GM20431 (cell line): ENCODE measurements at regions not wholly inside any gene's neighbourhood (a gene's known extent, or its start where the extent isn't known, plus 50 kb on each side); places are given as distances from the start of the nearest gene placed in this dataset.
"Not testable (repeated sequence)": the region's sequence is repeated elsewhere in the genome, so short reads cannot be mapped to it uniquely, and the experiment has no call there.

ENCODE experiments used
- in situ Hi-C: fragments of 300-500 bp; cut with MseI, MboI; formaldehyde crosslinking; loops from one replicate; pipeline ENCODE4 v1.15.0; 2020; ENCODE audit warnings: low sequenced_read_pairs; ENCODE audit not compliant: unreplicated experiment

DNA sequence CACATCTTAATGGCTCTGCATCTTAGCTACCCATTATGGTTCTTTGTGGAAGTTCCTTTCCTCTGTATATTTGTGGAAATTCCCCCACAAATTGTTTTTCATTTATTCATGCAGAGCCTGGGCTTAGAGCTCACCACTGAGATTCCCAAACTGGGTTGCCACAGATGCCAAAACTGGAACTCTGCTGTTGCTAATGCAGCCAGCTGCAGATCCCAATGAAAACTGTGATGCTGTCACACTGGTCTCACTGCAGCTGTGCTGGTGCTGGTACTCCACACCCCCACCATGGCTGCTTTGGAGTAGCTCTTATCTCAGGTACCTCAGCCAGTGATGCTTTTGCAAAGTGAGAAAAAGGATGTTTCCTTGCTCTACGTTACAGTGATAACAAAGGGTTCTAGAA is 87.7 kb downstream of the DCK start:
- in situ Hi-C loops, result no loop called here

GRCh38 chr4:71093745-71094144 is 100.3 kb downstream of the DCK start:
- in situ Hi-C loops, result no loop called here

DNA sequence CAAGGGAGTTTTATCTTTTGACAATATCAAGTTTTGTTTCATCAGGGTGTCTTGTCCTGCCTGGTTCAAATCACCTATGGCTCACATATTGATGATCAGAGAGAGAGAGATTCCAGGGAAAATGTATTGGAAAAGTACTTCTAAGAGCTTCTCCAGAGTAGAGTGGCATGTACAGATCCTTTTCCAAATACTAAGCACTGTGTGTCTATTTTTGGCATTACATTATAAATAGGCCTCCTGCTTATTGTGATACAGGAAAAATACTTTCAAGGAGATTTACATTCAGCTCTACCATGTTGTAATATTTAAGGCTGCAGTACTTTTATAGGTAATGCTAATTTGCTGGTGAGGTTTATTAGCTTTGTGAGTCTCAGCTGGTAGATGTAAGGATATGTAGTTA is 100.8 kb downstream of the DCK start:
- in situ Hi-C loops, result no loop called here

- in situ Hi-C loops, result no loop called here
Observed at GRCh38 chr4:71095141-71095540, 101.7 kb downstream of the DCK start.

DNA sequence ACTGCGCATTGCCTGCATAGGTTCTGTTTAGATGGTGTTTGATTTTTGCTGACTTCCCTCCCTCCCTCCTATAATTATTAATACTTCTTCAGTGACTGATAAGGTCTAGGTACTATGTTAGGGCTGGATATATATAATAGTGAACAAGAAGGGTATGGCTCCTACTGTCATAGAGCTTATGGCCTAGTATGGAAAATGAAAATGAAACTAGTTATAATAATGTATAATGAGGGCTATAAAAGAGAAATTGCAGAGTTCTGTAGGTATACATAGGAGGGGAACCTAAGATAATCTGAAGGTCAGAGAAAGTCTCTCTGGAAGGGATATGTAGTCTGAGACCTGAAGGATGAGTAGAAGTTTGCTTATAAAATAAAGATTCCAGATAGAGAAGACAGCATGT is 102.1 kb downstream of the DCK start:
- in situ Hi-C loops, result no loop called here

DNA sequence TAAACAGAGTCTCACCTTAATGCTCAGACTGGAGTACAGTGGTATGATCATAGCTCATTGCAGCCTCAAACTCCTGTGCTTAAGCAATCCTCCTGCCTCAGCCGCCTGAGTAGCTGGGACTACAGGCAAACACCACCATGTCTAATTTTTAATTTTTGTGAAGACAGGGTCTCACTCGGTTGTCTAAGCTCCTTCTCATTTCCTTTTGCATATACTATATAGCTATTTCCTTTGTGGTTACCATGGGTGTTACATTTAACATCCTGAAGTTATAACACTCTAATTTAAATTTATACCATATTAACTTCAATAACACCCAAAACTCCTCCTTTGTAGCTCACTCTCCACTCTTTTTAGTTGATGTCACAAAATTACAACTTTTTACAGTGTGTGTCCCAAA is 114.3 kb downstream of the DCK start:
- in situ Hi-C loops, result no loop called here

GRCh38 chr4:71110499-71110898 is 117.0 kb downstream of the DCK start:
- in situ Hi-C loops, result no loop called here

DNA sequence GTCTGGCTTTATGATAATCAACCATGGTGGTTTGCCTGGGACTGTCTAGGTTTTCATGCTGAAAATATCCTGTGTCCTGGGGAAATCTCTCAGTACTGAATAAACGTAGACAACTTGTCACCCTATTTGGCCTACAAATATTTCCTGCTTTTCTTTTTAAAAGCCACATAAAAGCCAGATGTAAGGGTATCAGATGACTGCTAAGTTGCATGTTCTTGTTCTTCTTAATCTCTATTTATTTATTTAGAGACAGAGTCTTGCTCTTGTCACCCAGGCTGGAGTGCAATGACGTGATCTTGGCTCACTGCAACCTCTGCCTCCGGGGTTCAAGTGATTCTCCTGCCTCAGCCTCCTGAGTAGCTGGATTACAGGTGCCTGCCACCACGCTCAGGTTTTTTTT is 117.7 kb downstream of the DCK start:
- in situ Hi-C loops, result not testable (repeated sequence)

- in situ Hi-C loops, result no loop called here
Observed at GRCh38 chr4:71113294-71113693, 119.8 kb downstream of the DCK start.

DNA sequence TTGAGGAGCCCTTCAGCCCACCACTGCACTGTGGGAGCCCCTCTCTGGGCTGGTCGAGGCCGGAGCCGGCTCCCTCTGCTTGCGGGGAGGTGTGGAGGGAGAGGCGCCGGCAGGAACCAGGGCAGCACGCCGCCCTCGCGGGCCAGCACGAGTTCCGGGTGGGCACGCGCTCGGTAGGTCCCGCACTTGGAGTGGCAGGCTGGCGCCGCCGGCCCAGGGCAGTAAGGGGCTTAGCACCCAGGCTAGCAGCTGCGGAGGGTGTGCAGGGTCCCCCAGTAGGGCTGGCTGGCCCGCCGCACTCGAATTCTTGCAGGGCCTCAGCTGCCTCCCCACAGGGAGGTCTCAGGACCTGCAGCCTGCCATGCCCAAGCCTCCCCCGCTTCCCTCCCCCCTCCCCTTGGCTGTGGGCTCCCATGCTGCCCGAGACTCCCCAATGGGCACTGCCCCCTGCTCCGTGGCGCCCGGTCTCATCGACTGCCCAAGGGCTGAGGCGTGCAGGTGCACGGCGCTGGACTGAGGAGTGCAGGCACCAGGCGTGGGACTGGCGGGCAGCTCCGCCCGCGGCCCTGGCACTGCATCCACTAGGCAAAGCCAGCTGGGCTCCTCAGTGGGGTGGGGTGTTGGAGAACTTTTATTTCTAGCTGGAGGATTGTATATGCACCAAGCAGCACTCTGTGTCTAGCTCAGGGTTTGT is 127.5 kb downstream of the DCK start:
- in situ Hi-C loops, result no loop called here

GRCh38 chr4:71123951-71124350 is 130.5 kb downstream of the DCK start:
- in situ Hi-C loops, result no loop called here

GRCh38 chr4:71125137-71125536 is 131.7 kb downstream of the DCK start:
- in situ Hi-C loops, result no loop called here

DNA sequence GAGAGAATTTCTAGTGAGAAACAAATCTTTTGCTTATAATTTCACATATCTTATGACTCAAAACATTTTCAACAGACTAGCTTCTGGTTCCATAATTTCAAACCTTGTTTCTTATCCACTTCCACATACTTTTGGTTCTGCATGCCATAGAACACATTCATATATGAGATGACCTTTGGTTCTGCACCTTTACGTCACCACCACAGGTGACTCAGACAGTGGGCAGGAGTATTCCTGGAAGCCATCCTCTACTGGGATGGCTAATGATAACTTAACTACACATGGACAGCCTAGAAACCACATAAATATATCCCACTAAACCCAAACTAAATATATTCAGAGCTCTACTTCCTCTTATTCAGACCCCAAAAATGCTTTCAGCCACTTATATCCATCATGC is 133.3 kb downstream of the DCK start:
- in situ Hi-C loops, result no loop called here

DNA sequence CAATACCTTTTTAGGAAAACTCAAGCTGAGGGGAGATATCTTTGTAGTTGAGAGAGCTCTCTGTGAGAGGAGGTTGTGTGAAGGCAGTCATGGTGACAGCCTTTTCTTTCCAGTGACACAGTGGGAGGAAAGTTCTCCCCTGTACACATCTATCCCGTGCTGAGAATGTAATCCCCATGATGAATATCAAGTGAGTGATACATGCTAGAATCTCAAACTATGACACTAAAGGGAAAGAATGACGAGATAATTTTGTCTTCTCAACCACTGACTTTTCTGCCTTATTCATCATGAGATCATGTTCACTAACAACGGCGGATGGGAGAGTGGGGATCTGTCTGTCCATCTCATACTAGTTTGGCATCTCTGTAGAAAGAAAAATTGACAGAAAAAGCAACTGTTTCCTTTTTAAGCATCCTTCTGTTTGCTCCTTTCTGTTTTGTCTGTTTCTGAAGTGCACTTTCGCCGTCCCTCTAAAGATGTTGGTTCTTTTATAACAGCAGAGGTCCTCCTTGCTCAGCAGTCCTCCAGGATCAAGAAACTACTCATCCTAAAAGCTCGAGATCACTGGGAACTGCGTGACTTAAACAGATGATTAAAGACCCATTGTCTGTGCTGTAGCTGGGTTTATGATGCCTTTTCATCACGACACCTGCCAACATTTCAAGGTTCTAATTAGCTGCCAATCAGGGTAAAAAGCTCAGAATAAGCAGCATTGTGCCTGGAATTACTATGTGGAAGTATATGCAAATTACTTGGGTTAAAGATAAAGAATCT is 137.6 kb downstream of the DCK start:
- in situ Hi-C loops, result no loop called here

DNA sequence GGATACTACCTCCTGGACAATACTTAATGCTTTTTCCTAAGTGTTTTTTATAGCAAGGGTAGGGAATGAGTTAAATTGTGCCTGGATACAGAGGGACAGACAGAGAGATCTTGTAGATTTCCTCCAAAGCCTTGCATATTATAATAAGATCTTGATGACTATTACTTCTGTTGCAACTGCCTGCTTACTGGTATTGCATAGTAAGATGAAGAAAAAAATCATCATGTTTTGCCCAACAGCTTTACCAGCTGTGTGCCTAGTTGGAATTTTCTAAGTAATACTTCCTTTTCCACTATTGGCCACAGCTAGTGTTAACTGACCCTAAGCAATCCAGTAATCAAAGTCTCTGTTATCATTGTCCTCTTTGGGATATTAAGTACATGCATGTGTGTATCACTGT is 139.0 kb downstream of the DCK start:
- in situ Hi-C loops, result no loop called here

GRCh38 chr4:71133491-71133890 is 140.0 kb downstream of the DCK start:
- in situ Hi-C loops, result no loop called here

DNA sequence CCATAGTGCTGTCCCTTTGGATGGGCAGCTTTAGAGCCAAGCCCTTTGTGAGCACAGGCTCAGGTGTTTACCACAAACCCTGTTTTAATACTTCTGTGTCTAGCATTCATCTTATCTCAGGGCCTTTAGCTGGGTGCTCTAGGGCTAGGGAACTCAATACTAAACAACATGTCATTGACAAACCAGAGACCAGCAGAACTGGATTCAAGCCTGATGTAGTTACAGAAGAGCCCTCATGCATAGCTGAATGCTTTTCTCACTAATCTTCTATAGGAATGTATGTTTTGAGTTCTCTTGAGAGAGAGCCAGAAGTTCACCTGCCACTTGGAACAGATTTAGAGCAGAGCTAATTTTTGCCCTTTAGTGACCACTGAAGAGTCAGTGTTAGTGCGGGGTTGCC is 142.6 kb downstream of the DCK start:
- in situ Hi-C loops, result no loop called here

- in situ Hi-C loops, result no loop called here
Observed at GRCh38 chr4:71138007-71138615, 144.7 kb downstream of the DCK start.

GRCh38 chr4:71140563-71140962 is 147.1 kb downstream of the DCK start:
- in situ Hi-C loops, result no loop called here

GRCh38 chr4:71141125-71141524 is 147.7 kb downstream of the DCK start:
- in situ Hi-C loops, result no loop called here

- in situ Hi-C loops, result no loop called here
Observed at GRCh38 chr4:71147261-71147660, 153.8 kb downstream of the DCK start.
